Activated naive CD4-positive, alpha-beta T cell treated with anti-CD3 and anti-CD28 coated beads, Interleukin-2, amount 50 U/mL, for 24 hours (primary cell): ENCODE measurements at regions not wholly inside any gene's neighbourhood (a gene's known extent, or its start where the extent isn't known, plus 50 kb on each side); places are given as distances from the start of the nearest gene placed in this dataset.
"Not testable (repeated sequence)": the region's sequence is repeated elsewhere in the genome, so short reads cannot be mapped to it uniquely, and the experiment has no call there.

Experiments
- H3K27ac Mint-ChIP-seq: one replicate; pipeline ENCODE4 v1.8.0; 2021; ENCODE audit warnings: mild to moderate bottlenecking, mixed read lengths
- H3K27me3 Mint-ChIP-seq: one replicate; pipeline ENCODE4 v1.8.0; 2021; ENCODE audit warnings: mixed read lengths
- H3K36me3 Mint-ChIP-seq: one replicate; pipeline ENCODE4 v1.8.0; 2021; ENCODE audit warnings: mixed read lengths
- H3K4me1 Mint-ChIP-seq: one replicate; pipeline ENCODE4 v1.8.0; 2021; ENCODE audit warnings: mixed read lengths
- H3K4me3 Mint-ChIP-seq: one replicate; pipeline ENCODE4 v1.8.0; 2021; ENCODE audit warnings: mild to moderate bottlenecking, mixed read lengths
- H3K9me3 Mint-ChIP-seq: one replicate; pipeline ENCODE4 v1.8.0; 2021; ENCODE audit warnings: mixed read lengths

GRCh38 chr2:87343347-87343746 is 321.7 kb upstream of the PLGLB1 start:
- not testable (repeated sequence) for H3K4me3 Mint-ChIP-seq, H3K27me3 Mint-ChIP-seq, H3K27ac Mint-ChIP-seq, H3K36me3 Mint-ChIP-seq, H3K4me1 Mint-ChIP-seq, H3K9me3 Mint-ChIP-seq

GRCh38 chr2:87345283-87345682 is 323.6 kb upstream of the PLGLB1 start:
- H3K4me1 Mint-ChIP-seq, H3K9me3 Mint-ChIP-seq, H3K36me3 Mint-ChIP-seq, H3K27ac Mint-ChIP-seq, H3K27me3 Mint-ChIP-seq, H3K4me3 Mint-ChIP-seq: not testable (repeated sequence)

- H3K36me3 Mint-ChIP-seq, H3K4me1 Mint-ChIP-seq, H3K27ac Mint-ChIP-seq, H3K4me3 Mint-ChIP-seq, H3K27me3 Mint-ChIP-seq, H3K9me3 Mint-ChIP-seq: not testable (repeated sequence)
Measured at GRCh38 chr2:87348556-87348955, 326.9 kb upstream of the PLGLB1 start.

- not testable (repeated sequence) for H3K9me3 Mint-ChIP-seq, H3K4me1 Mint-ChIP-seq, H3K27ac Mint-ChIP-seq, H3K4me3 Mint-ChIP-seq, H3K36me3 Mint-ChIP-seq, H3K27me3 Mint-ChIP-seq
Measured at GRCh38 chr2:87349006-87349405, 327.4 kb upstream of the PLGLB1 start.

- H3K27ac Mint-ChIP-seq, H3K4me3 Mint-ChIP-seq, H3K27me3 Mint-ChIP-seq, H3K9me3 Mint-ChIP-seq, H3K36me3 Mint-ChIP-seq, H3K4me1 Mint-ChIP-seq: not testable (repeated sequence)
Measured at GRCh38 chr2:87352178-87352934, 330.7 kb upstream of the PLGLB1 start.

GRCh38 chr2:87353408-87353807 is 331.8 kb upstream of the PLGLB1 start:
- not testable (repeated sequence) for H3K27me3 Mint-ChIP-seq, H3K4me3 Mint-ChIP-seq, H3K9me3 Mint-ChIP-seq, H3K27ac Mint-ChIP-seq, H3K4me1 Mint-ChIP-seq, H3K36me3 Mint-ChIP-seq

- not testable (repeated sequence) for H3K4me1 Mint-ChIP-seq, H3K4me3 Mint-ChIP-seq, H3K9me3 Mint-ChIP-seq, H3K27me3 Mint-ChIP-seq, H3K36me3 Mint-ChIP-seq, H3K27ac Mint-ChIP-seq
Measured at GRCh38 chr2:87354102-87354501, 332.5 kb upstream of the PLGLB1 start.

- not testable (repeated sequence) for H3K9me3 Mint-ChIP-seq, H3K4me1 Mint-ChIP-seq, H3K27me3 Mint-ChIP-seq, H3K27ac Mint-ChIP-seq, H3K36me3 Mint-ChIP-seq, H3K4me3 Mint-ChIP-seq
Measured at GRCh38 chr2:87360250-87360649, 338.6 kb upstream of the PLGLB1 start.

- not testable (repeated sequence) for H3K4me3 Mint-ChIP-seq, H3K9me3 Mint-ChIP-seq, H3K27me3 Mint-ChIP-seq, H3K4me1 Mint-ChIP-seq, H3K27ac Mint-ChIP-seq, H3K36me3 Mint-ChIP-seq
Measured at GRCh38 chr2:87360927-87361326, 339.3 kb upstream of the PLGLB1 start.

- not testable (repeated sequence) for H3K27me3 Mint-ChIP-seq, H3K36me3 Mint-ChIP-seq, H3K27ac Mint-ChIP-seq, H3K9me3 Mint-ChIP-seq, H3K4me1 Mint-ChIP-seq, H3K4me3 Mint-ChIP-seq
Measured at GRCh38 chr2:87361805-87362204, 340.2 kb upstream of the PLGLB1 start.

GRCh38 chr2:87364379-87364778 is 342.7 kb upstream of the PLGLB1 start:
- not testable (repeated sequence) for H3K36me3 Mint-ChIP-seq, H3K27me3 Mint-ChIP-seq

GRCh38 chr2:87365038-87365437 is 343.4 kb upstream of the PLGLB1 start:
- not testable (repeated sequence) for H3K4me1 Mint-ChIP-seq, H3K36me3 Mint-ChIP-seq, H3K4me3 Mint-ChIP-seq, H3K9me3 Mint-ChIP-seq, H3K27ac Mint-ChIP-seq, H3K27me3 Mint-ChIP-seq

More at GRCh38 chr2:87364379-87364778, 342.7 kb upstream of the PLGLB1 start:
- not testable (repeated sequence) for H3K27ac Mint-ChIP-seq, H3K4me3 Mint-ChIP-seq, H3K9me3 Mint-ChIP-seq, H3K4me1 Mint-ChIP-seq

- not testable (repeated sequence) for H3K27ac Mint-ChIP-seq, H3K4me3 Mint-ChIP-seq, H3K9me3 Mint-ChIP-seq, H3K4me1 Mint-ChIP-seq, H3K36me3 Mint-ChIP-seq, H3K27me3 Mint-ChIP-seq
Measured at GRCh38 chr2:87386063-87386560, 361.8 kb upstream of the PLGLB2 start.

GRCh38 chr2:87395784-87396183 is 352.1 kb upstream of the PLGLB2 start:
- H3K27ac Mint-ChIP-seq, H3K9me3 Mint-ChIP-seq, H3K4me1 Mint-ChIP-seq, H3K27me3 Mint-ChIP-seq, H3K4me3 Mint-ChIP-seq, H3K36me3 Mint-ChIP-seq: not testable (repeated sequence)

- H3K4me1 Mint-ChIP-seq, H3K4me3 Mint-ChIP-seq, H3K9me3 Mint-ChIP-seq, H3K27me3 Mint-ChIP-seq, H3K27ac Mint-ChIP-seq, H3K36me3 Mint-ChIP-seq: not testable (repeated sequence)
Measured at GRCh38 chr2:87396551-87397265, 351.2 kb upstream of the PLGLB2 start.

GRCh38 chr2:87397276-87398065 is 350.4 kb upstream of the PLGLB2 start:
- not testable (repeated sequence) for H3K9me3 Mint-ChIP-seq

More at GRCh38 chr2:87397276-87398065, 350.4 kb upstream of the PLGLB2 start:
- H3K27ac Mint-ChIP-seq, H3K4me1 Mint-ChIP-seq, H3K36me3 Mint-ChIP-seq, H3K27me3 Mint-ChIP-seq, H3K4me3 Mint-ChIP-seq: not testable (repeated sequence)
